Nephron (organoid): ENCODE measurements at regions not wholly inside any gene's neighbourhood (a gene's known extent, or its start where the extent isn't known, plus 50 kb on each side); places are given as distances from the start of the nearest gene placed in this dataset.

Experiments used
- H3K27ac Mint-ChIP-seq, 3 experiments: 2 replicates each; pipeline ENCODE4 v1.8.0; 2020; ENCODE audit warnings: mixed read lengths in 3 of 3, mild to moderate bottlenecking in 2 of 3, moderate library complexity in 1 of 3
- H3K27me3 Mint-ChIP-seq: 2 replicates; pipeline ENCODE4 v1.8.0; 2021; ENCODE audit warnings: low read depth, mild to moderate bottlenecking, moderate library complexity, mixed read lengths
- H3K36me3 Mint-ChIP-seq: 2 replicates; pipeline ENCODE4 v1.8.0; 2020; ENCODE audit warnings: low read depth, mixed read lengths
- H3K4me1 Mint-ChIP-seq: 2 replicates; pipeline ENCODE4 v1.8.0; 2020; ENCODE audit warnings: mixed read lengths
- H3K4me3 Mint-ChIP-seq, 3 experiments: 2 replicates each; pipeline ENCODE4 v1.8.0; 2020; ENCODE audit warnings: mild to moderate bottlenecking in 3 of 3, mixed read lengths in 3 of 3, moderate library complexity in 2 of 3
- H3K9me3 Mint-ChIP-seq: 2 replicates; pipeline ENCODE4 v1.8.0; 2020; ENCODE audit warnings: mixed read lengths
- TF ChIP-seq, protein P1 (sequence below), 3 experiments: fragments of 200-600 bp; sonication (generic); IDR thresholded peaks; one replicate each; pipeline ENCODE4 v1.5.0; 2021; ENCODE audit warnings: antibody characterized with exemption in 3 of 3; ENCODE audit not compliant: unreplicated experiment in 3 of 3

DNA sequence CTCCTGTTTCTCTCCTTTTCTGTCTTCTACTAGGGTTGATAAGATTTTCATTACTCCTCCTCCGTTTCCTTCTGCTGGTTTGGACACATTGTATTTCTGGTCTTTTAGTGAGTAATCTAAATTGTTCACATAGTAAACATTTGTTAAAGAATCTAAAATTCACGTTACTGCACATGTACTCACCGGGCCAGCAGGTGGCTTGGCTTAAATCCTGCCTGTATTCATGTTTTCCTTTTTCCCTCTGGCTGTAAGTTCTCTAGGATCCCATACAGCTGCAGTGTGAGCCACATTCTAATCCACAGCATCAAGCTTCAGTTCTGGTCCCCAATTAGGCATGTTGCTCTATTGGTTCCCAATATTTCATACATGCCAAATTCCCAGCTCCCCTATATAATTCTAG, 958.3 kb downstream of the ADGRL2 start:
- no peaks in the 10 kb centered on the region for H3K4me1 Mint-ChIP-seq
- H3K9me3 Mint-ChIP-seq, result no peaks in the 10 kb centered on the region
- no peak overlapping the region for H3K4me3 Mint-ChIP-seq
- TF ChIP-seq, protein P1, sequence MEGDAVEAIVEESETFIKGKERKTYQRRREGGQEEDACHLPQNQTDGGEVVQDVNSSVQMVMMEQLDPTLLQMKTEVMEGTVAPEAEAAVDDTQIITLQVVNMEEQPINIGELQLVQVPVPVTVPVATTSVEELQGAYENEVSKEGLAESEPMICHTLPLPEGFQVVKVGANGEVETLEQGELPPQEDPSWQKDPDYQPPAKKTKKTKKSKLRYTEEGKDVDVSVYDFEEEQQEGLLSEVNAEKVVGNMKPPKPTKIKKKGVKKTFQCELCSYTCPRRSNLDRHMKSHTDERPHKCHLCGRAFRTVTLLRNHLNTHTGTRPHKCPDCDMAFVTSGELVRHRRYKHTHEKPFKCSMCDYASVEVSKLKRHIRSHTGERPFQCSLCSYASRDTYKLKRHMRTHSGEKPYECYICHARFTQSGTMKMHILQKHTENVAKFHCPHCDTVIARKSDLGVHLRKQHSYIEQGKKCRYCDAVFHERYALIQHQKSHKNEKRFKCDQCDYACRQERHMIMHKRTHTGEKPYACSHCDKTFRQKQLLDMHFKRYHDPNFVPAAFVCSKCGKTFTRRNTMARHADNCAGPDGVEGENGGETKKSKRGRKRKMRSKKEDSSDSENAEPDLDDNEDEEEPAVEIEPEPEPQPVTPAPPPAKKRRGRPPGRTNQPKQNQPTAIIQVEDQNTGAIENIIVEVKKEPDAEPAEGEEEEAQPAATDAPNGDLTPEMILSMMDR (IDR thresholded peaks at IDR 0.05; ENCODE audit: unreplicated experiment in 3 of 3), result no peak
- H3K27ac Mint-ChIP-seq, result no peak overlapping the region
- H3K27me3 Mint-ChIP-seq, result no peaks in the 10 kb centered on the region
- H3K36me3 Mint-ChIP-seq, result no peaks in the 10 kb centered on the region

DNA sequence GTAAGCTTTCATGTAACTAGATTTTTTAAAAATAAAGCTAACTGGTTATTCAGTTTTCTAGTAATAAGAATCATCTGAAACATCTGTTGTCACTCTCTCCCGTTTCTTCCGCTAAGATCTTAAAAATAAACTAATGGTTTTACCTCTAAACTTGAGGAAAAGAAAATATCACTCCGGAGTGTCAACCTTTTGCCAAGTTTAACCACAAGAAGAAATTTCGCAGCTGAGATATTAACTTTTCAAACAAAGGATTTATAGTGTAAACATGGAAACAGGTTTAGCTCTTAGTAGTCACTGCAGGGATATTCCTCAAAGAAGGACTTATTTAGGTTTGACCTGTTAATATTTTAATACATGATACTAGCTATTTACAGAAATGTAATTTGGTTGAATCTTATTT, 954.9 kb downstream of the ADGRL2 start:
- no peak overlapping the region for H3K27ac Mint-ChIP-seq
- no peaks in the 10 kb centered on the region for H3K36me3 Mint-ChIP-seq
- TF ChIP-seq, protein P1 (IDR thresholded peaks at IDR 0.05; ENCODE audit: unreplicated experiment in 3 of 3), result no peak
- H3K27me3 Mint-ChIP-seq, result no peaks in the 10 kb centered on the region
- no peaks in the 10 kb centered on the region for H3K9me3 Mint-ChIP-seq
- H3K4me3 Mint-ChIP-seq, result no peak overlapping the region
- H3K4me1 Mint-ChIP-seq, result no peaks in the 10 kb centered on the region

DNA sequence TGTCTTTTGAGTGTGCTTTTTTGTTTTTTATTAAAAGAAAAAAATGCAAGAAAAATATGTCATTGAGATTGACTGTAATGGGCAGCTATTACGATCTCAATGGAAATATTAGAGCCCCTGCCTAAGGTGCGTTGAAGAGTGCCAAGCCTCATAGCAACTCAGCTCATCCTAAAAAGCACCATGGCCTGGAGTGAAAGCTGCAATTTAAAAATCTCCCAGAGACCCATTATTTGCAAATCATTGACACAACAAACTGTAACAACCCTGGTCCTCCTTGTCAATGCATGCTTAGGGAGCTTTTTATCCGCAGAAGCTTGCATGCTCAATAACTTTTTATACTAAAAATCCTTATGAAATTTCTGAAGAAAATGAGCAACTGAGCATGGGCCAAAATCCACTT, 954.5 kb downstream of the ADGRL2 start:
- Mint-ChIP-seq H3K4me1 (no peaks in the 10 kb centered on the region), H3K9me3 (no peaks in the 10 kb centered on the region), H3K36me3 (no peaks in the 10 kb centered on the region), H3K27ac (no peak overlapping the region), H3K27me3 (no peaks in the 10 kb centered on the region), H3K4me3 (no peak overlapping the region)
- TF ChIP-seq, protein P1 (IDR thresholded peaks at IDR 0.05; ENCODE audit: unreplicated experiment in 3 of 3), result no peak

DNA sequence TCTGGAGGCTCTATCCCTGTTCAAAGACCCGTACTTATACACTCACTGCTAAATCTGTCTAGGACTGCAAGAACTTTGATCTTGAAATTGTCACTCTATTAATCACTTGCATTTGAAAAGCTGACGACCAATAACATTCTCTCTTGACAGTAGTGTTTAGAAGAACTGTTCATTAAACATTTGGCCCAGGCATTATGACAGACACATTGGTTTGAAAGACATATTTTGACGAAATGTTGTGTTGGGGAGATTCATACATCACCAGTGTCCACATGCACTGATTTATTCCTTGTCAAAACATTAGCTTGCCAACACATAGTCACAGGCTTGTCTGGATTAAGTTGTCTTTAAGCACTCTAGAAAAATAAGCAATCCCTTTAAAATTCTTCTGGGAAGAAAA, 951.3 kb downstream of the ADGRL2 start:
- Mint-ChIP-seq H3K27me3 (no peaks in the 10 kb centered on the region), H3K27ac (no peak overlapping the region), H3K36me3 (no peaks in the 10 kb centered on the region), H3K4me3 (no peak overlapping the region), H3K9me3 (no peaks in the 10 kb centered on the region), H3K4me1 (no peaks in the 10 kb centered on the region)
- TF ChIP-seq, protein P1 (IDR thresholded peaks at IDR 0.05; ENCODE audit: unreplicated experiment in 3 of 3), result no peak

DNA sequence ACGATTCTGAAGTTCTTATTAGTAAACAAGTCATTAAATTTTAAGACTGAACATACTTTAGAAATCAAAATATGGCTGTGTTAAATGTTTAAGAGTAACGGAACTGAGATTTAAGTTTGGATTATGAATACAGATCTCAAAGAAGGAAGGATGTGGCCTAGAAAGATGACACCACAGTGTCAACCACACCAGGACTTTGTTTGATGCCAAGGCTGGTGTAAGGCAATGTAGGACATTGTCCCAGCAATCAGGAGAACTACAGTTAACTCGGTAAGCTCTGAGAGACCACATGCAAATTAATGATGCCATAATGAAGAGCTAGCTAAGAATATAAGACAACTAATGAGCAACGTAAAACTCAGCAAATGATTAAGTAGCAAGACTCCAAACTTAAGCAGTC, 932.9 kb downstream of the ADGRL2 start:
- peaks cover 32% of the 10 kb centered on the region for H3K9me3 Mint-ChIP-seq
- no peaks in the 10 kb centered on the region for H3K4me1 Mint-ChIP-seq
- H3K27ac Mint-ChIP-seq, result no peak overlapping the region
- peaks cover 3% of the 10 kb centered on the region for H3K36me3 Mint-ChIP-seq
- H3K4me3 Mint-ChIP-seq, result no peak overlapping the region
- TF ChIP-seq, protein P1 (IDR thresholded peaks at IDR 0.05; ENCODE audit: unreplicated experiment in 3 of 3), result no peak
- H3K27me3 Mint-ChIP-seq, result no peaks in the 10 kb centered on the region

- Mint-ChIP-seq H3K36me3 (peaks cover 3% of the 10 kb centered on the region), H3K4me1 (no peaks in the 10 kb centered on the region), H3K27ac (no peak overlapping the region), H3K4me3 (no peak overlapping the region), H3K9me3 (peaks cover 30% of the 10 kb centered on the region), H3K27me3 (no peaks in the 10 kb centered on the region)
- TF ChIP-seq, protein P1 (IDR thresholded peaks at IDR 0.05; ENCODE audit: unreplicated experiment in 3 of 3), result no peak
Measured at GRCh38 chr1:82731216-82731615, 930.5 kb downstream of the ADGRL2 start.
